Liver (tissue), 2 donors: ENCODE measurements at regions not wholly inside any gene's neighbourhood (a gene's known extent, or its start where the extent isn't known, plus 50 kb on each side); places are given as distances from the start of the nearest gene placed in this dataset.

Experiments used
- CTCF ChIP-seq: fragments of 150-350 bp; IDR thresholded peaks from 2 replicates; pipeline ENCODE4 v1.5.1; 2017; ENCODE audit warnings: improper control_type of control experiment, low read depth, low read length; ENCODE audit not compliant: missing input control
- MAX ChIP-seq: IDR thresholded peaks from 2 replicates; pipeline ENCODE4 v1.6.1; 2016; ENCODE audit warnings: antibody characterized with exemption
- YY1 ChIP-seq: IDR thresholded peaks from 2 replicates; pipeline ENCODE4 v1.6.1; 2016; ENCODE audit warnings: antibody characterized with exemption, mild to moderate bottlenecking
- TF ChIP-seq, protein P1 (sequence below): IDR thresholded peaks from 2 replicates; pipeline ENCODE4 v1.6.1; 2016; ENCODE audit warnings: antibody characterized with exemption, mild to moderate bottlenecking
- donor health status: healthy.

GRCh38 chr15:38164507-38164906, 88.1 kb upstream of the SPRED1 start:
- TF ChIP-seq YY1 (no peak), CTCF (no peak), MAX (no peak)
- TF ChIP-seq, protein P1, sequence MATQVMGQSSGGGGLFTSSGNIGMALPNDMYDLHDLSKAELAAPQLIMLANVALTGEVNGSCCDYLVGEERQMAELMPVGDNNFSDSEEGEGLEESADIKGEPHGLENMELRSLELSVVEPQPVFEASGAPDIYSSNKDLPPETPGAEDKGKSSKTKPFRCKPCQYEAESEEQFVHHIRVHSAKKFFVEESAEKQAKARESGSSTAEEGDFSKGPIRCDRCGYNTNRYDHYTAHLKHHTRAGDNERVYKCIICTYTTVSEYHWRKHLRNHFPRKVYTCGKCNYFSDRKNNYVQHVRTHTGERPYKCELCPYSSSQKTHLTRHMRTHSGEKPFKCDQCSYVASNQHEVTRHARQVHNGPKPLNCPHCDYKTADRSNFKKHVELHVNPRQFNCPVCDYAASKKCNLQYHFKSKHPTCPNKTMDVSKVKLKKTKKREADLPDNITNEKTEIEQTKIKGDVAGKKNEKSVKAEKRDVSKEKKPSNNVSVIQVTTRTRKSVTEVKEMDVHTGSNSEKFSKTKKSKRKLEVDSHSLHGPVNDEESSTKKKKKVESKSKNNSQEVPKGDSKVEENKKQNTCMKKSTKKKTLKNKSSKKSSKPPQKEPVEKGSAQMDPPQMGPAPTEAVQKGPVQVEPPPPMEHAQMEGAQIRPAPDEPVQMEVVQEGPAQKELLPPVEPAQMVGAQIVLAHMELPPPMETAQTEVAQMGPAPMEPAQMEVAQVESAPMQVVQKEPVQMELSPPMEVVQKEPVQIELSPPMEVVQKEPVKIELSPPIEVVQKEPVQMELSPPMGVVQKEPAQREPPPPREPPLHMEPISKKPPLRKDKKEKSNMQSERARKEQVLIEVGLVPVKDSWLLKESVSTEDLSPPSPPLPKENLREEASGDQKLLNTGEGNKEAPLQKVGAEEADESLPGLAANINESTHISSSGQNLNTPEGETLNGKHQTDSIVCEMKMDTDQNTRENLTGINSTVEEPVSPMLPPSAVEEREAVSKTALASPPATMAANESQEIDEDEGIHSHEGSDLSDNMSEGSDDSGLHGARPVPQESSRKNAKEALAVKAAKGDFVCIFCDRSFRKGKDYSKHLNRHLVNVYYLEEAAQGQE: no peak
